Suprapubic skin (tissue), 3 donors: ENCODE measurements at regions not wholly inside any gene's neighbourhood (a gene's known extent, or its start where the extent isn't known, plus 50 kb on each side); places are given as distances from the start of the nearest gene placed in this dataset.

Source experiments
- POLR2A ChIP-seq, 2 donors: fragments of 450-650 bp; IDR thresholded peaks; one replicate each; pipeline ENCODE4 v1.6.1; 2017; ENCODE audit warnings: antibody characterized with exemption in 2 of 2, mild to moderate bottlenecking in 2 of 2, moderate library complexity in 2 of 2
- TF ChIP-seq, protein P1 (sequence below), 2 donors: fragments of 200-600 bp in 1 of 2; fragments of 450-650 bp in 1 of 2; sonication (generic) in 1 of 2; IDR thresholded peaks; one replicate each; pipeline ENCODE4 v1.5.1; 2016 to 2019; ENCODE audit warnings: antibody characterized with exemption in 2 of 2, mild to moderate bottlenecking in 1 of 2, moderate library complexity in 1 of 2

DNA sequence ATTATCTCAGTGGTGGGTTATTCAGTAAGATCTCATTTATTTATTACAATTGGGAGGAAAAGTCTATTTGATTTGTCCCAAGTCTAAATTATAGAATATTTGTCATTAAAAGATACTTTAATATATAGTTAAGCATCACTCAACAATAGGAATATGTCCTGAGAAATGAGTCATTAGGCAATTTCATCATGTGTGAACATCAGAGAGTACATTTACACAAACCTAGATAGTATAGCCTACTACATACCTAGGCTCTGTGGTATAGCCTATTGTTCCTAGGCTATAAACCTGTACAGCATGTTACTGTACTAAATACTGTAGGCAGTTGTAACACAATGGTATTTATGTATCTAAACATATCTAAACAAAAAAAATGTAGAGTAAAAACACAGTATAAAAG is 135.0 kb upstream of the RASA1 start:
- TF ChIP-seq, protein P1, sequence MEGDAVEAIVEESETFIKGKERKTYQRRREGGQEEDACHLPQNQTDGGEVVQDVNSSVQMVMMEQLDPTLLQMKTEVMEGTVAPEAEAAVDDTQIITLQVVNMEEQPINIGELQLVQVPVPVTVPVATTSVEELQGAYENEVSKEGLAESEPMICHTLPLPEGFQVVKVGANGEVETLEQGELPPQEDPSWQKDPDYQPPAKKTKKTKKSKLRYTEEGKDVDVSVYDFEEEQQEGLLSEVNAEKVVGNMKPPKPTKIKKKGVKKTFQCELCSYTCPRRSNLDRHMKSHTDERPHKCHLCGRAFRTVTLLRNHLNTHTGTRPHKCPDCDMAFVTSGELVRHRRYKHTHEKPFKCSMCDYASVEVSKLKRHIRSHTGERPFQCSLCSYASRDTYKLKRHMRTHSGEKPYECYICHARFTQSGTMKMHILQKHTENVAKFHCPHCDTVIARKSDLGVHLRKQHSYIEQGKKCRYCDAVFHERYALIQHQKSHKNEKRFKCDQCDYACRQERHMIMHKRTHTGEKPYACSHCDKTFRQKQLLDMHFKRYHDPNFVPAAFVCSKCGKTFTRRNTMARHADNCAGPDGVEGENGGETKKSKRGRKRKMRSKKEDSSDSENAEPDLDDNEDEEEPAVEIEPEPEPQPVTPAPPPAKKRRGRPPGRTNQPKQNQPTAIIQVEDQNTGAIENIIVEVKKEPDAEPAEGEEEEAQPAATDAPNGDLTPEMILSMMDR (IDR thresholded peaks at IDR 0.05) = no peak
- TF ChIP-seq POLR2A (IDR thresholded peaks at IDR 0.05) = no peak
